ENCODE measurements at regions not wholly inside any gene's neighbourhood (a gene's known extent, or its start where the extent isn't known, plus 50 kb on each side); places are given as distances from the start of the nearest gene placed in this dataset.

DNA sequence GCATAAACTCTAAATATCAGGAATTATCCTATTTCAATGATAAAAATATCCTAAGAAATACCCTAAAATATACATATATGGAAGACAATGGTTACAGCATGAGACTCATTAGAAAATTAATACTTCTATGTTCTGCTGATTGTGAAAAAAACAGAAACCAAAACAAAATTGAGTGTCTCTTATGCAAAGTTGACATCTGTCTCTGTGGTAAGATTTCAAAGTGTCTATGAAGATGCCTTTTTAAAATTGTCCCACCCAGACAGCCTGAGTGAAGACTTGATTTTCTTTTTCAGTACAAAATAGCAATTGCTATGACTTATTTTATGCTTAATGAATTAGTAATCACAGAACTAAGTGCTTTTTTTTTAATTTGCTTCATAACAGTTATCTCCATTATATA, 1368.4 kb upstream of the LRRTM1 start:
- no peak for ATAC-seq
- Mint-ChIP-seq H3K4me3 (no peak overlapping the region), H3K4me1 (no peaks in the 10 kb centered on the region), H3K27ac (no peak overlapping the region), H3K36me3 (no peaks in the 10 kb centered on the region), H3K9me3 (peaks cover 3% of the 10 kb centered on the region)
- DNase-seq (ENCODE audit: low spot score in 2 of 2), result no peak

DNA sequence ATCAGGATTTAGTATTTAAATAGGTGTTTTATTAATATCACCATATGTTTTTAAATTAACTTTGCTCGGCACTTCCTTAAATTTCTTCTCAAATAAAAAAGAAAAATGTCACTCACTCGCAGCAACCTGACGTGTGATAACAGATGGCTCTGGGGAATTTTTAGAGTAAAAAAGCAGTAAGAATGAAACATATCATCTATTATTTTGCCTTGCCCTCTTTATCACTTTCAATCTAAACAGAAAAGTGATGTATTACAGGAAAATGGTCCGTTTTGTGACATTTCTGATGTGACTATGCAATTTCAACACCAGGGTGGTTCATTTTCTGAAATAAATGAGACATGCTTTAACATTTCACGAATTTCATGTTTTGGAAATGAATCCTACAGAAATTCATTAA, 1368.0 kb upstream of the LRRTM1 start:
- peaks cover 2% of the 10 kb centered on the region for H3K9me3 Mint-ChIP-seq
- H3K36me3 Mint-ChIP-seq, result no peaks in the 10 kb centered on the region
- no peak for DNase-seq (ENCODE audit: low spot score in 2 of 2)
- H3K4me1 Mint-ChIP-seq, result no peaks in the 10 kb centered on the region
- no peak overlapping the region for H3K27ac Mint-ChIP-seq
- no peak for ATAC-seq
- no peak overlapping the region for H3K4me3 Mint-ChIP-seq

DNA sequence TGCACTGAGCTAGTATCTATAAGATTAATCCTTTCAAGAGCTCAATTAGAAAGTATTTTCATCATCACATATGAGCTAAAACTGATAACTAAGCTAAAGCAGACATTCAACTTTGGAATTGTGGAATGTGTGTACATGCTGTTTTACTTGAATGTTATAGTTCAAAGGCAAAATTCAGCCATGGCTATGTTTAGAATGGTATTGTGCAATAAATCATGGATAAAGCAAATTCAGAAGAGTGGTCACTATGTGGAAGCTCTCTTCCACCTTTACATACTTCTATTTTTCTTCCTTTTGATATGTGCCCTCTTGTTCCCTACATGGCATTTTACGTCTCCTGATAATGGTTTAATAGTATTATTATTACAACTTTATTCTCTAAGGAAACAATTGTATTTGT, 1366.3 kb upstream of the LRRTM1 start:
- H3K9me3 Mint-ChIP-seq, result no peaks in the 10 kb centered on the region
- no peak for DNase-seq (ENCODE audit: low spot score in 2 of 2)
- no peaks in the 10 kb centered on the region for H3K4me1 Mint-ChIP-seq
- no peaks in the 10 kb centered on the region for H3K36me3 Mint-ChIP-seq
- H3K4me3 Mint-ChIP-seq, result no peak overlapping the region
- no peak overlapping the region for H3K27ac Mint-ChIP-seq
- ATAC-seq, result no peak

DNA sequence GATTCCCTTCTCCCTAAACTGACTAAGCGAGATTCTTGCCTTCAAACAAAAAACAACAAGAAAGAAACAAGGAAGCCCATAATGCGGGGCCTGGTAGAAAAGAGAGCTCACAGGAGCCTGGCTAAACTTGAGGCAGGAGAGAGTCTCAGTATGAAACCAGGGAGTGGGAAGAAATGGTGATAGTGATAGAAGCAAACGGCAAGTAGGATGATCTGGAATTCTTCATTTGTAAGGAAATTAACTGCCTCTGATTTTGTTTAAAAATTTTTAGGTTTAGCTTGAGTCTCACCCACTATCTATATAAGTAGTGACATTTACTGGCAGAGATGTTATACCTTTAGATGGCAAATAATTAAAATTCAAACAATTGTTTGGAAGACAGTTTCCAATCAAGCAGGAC, 1356.5 kb upstream of the LRRTM1 start:
- no peak for ATAC-seq
- peaks cover 20% of the 10 kb centered on the region for H3K9me3 Mint-ChIP-seq
- no peaks in the 10 kb centered on the region for H3K36me3 Mint-ChIP-seq
- H3K4me1 Mint-ChIP-seq, result no peaks in the 10 kb centered on the region
- no peak overlapping the region for H3K4me3 Mint-ChIP-seq
- DNase-seq (ENCODE audit: low spot score in 2 of 2), result no peak
- no peak overlapping the region for H3K27ac Mint-ChIP-seq

DNA sequence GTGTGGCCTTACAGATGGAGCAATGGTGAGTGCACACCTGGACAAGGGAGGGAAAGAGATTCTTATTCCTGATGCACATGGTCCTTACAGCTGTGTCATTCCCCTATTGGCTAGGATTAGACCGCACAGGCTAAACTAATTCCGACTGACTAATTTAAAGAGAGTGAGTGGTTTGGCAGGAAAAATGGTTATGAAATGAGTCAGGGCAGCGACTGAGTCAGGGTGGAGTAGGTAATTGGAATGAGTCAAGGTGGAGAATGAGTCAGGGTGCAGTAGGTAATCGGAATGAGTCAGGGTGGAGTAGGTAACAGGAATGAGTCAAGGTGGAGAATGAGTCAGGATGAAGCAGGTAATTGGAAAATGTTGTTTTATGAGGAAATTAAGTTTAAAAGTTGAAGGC, 1353.7 kb upstream of the LRRTM1 start:
- peaks cover 25% of the 10 kb centered on the region for H3K9me3 Mint-ChIP-seq
- peak; percentile 40 for ATAC-seq

DNA sequence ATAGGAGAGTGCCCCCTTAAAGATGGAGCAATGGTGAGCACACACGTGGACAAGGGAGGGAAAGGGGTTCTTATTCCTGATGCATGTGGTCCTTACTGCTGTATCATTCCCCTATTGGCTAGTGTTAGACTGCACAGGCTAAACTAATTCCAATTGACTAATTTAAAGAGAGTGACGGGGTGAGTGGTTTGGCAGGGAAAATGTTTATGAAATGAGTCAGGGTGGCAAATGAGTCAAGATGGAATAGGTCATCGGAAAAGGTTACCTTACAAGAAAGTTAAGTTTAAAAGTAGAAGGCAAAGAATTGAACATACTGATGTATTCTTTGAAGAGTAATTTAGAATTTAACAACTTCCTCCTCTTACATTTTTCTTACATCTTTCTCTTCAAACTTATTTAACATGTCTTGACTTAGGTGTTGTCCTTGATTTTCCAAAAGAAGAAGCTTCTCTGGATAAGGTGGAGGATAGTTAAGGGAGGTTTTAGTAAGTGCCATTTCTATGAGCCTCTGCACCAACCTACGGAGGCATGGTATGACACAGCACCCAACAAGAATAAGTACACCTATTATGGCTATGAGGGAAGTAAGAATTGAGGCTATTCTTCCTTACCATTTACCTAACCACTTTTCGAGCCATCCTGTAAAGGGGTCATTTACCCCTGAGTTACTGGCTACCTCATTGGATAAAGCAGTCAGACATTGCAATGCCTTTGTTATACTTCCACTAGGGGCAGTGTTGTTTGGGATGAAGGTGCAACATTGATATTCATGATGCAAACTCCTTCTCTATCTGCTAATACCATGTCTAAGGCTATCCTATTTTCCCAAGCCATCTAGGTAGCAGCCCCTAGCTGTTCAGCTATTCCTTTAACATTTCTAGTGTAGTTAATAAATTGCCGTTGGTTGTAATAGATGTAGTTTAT, 1345.8 kb upstream of the LRRTM1 start:
- ATAC-seq, result no peak
- no peak for DNase-seq (ENCODE audit: low spot score in 2 of 2)
- Mint-ChIP-seq H3K4me3 (no peak overlapping the region), H3K27ac (no peak overlapping the region), H3K9me3 (peaks cover 24% of the 10 kb centered on the region), H3K4me1 (no peaks in the 10 kb centered on the region), H3K36me3 (no peaks in the 10 kb centered on the region)

More for the DNA sequence above, 1353.7 kb upstream of the LRRTM1 start:
- no peak overlapping the region for H3K27ac Mint-ChIP-seq
- DNase-seq (ENCODE audit: low spot score in 2 of 2), result no peak
- no peak overlapping the region for H3K4me3 Mint-ChIP-seq
- H3K36me3 Mint-ChIP-seq, result no peaks in the 10 kb centered on the region
- no peaks in the 10 kb centered on the region for H3K4me1 Mint-ChIP-seq

DNA sequence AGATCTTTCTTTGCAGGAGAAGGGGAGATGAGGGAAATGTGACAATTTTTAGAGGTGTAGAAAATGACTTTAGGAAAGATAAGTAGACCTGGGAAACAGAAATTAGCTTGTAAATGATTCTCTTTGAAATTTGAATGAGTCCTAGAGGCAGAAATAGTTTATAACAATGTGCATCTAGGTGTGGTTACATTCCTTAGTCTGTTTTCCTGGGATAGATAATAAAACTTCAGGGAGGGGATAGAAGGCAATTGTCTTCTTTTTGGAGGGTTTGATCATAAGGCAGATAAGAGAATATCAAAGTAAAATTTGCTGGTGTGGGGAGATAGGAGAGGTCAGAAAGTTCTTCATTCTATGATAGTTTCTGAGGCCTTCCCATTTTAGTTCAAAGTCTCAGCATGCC, 1344.3 kb upstream of the LRRTM1 start:
- H3K9me3 Mint-ChIP-seq, result peaks cover 22% of the 10 kb centered on the region
- H3K36me3 Mint-ChIP-seq, result no peaks in the 10 kb centered on the region
- H3K4me1 Mint-ChIP-seq, result no peaks in the 10 kb centered on the region
- no peak overlapping the region for H3K4me3 Mint-ChIP-seq
- no peak for ATAC-seq
- no peak overlapping the region for H3K27ac Mint-ChIP-seq
- no peak for DNase-seq (ENCODE audit: low spot score in 2 of 2)

DNA sequence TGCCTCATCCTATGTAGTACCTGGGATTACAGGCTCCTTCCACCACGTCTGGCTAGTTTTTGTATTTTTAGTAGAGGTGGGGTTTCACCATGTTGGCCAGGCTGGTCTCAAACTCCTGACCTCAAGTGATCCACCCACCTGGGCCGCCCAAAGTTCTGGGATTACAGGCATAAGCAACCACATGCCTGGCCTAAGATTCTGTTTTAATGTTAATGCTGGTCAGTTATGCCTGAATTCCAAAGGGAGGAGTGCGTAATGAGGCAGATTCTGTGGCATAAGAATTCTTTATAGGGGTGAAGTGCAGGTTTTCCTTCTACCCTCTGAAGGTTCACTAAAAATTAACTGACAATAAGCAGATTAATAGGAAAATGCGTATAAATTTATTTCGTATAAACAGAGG, 1343.8 kb upstream of the LRRTM1 start:
- ATAC-seq, result no peak
- no peak overlapping the region for H3K4me3 Mint-ChIP-seq
- peaks cover 22% of the 10 kb centered on the region for H3K9me3 Mint-ChIP-seq
- H3K36me3 Mint-ChIP-seq, result no peaks in the 10 kb centered on the region
- DNase-seq (ENCODE audit: low spot score in 2 of 2), result no peak
- no peaks in the 10 kb centered on the region for H3K4me1 Mint-ChIP-seq
- no peak overlapping the region for H3K27ac Mint-ChIP-seq

DNA sequence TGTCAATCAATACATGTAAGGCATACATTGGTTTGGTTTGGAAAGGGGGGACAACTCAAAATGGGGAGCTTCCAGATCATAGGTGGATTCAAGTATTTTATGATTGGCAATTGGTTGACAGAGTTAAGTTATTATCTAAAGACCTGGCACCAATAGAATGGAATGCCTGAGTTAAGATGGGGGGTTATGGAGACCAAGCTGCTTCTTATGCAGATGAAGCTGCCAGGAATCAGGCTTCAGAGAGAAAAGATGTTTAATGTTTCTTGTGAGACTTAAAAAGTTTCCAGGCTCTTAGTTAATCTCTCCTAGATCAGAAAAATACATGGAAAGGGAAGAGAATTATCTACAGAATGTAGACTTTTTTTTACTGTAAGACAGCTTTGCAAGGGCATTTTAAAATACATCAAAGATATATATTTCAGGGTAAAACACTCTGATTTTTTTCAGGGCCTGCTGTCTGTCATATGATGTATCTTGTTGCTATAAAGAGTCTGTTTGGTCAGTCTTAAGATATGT, 1343.2 kb upstream of the LRRTM1 start:
- no peak overlapping the region for H3K27ac Mint-ChIP-seq
- no peak for ATAC-seq
- H3K4me3 Mint-ChIP-seq, result no peak overlapping the region

DNA sequence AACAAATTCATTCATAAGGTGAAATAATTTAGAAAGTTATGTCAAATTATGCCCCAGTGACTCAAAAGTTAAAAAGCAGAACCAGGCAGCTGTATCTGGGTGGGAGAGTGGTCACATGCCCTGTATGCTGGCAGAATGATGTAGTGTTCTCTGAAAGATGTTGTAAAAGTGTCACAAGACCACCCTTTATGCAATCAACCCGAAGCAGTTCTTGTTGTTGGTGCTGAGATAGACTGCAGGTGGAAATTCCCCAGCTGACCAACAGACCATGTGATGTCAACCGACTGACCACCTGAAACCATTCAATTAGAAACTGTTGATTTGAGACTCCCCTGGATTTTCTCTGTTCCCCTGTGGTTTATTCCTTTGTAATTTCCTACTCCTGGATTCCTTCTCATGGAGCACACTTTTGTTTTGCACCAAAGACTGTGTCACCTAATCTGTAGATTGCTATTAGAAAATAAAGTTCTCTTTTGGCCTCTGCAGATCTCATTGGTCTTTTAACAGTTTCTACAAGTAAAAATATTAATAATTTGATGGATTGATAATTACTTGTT, 1341.3 kb upstream of the LRRTM1 start:
- no peaks in the 10 kb centered on the region for H3K36me3 Mint-ChIP-seq
- ATAC-seq (no peak), DNase-seq (ENCODE audit: low spot score in 2 of 2) (no peak)
- H3K9me3 Mint-ChIP-seq, result peaks cover 10% of the 10 kb centered on the region
- H3K27ac Mint-ChIP-seq, result no peak overlapping the region
- H3K4me3 Mint-ChIP-seq, result no peak overlapping the region
- no peaks in the 10 kb centered on the region for H3K4me1 Mint-ChIP-seq

More for the DNA sequence above, 1343.2 kb upstream of the LRRTM1 start:
- peaks cover 21% of the 10 kb centered on the region for H3K9me3 Mint-ChIP-seq
- no peak for DNase-seq (ENCODE audit: low spot score in 2 of 2)
- H3K36me3 Mint-ChIP-seq, result no peaks in the 10 kb centered on the region
- H3K4me1 Mint-ChIP-seq, result no peaks in the 10 kb centered on the region

DNA sequence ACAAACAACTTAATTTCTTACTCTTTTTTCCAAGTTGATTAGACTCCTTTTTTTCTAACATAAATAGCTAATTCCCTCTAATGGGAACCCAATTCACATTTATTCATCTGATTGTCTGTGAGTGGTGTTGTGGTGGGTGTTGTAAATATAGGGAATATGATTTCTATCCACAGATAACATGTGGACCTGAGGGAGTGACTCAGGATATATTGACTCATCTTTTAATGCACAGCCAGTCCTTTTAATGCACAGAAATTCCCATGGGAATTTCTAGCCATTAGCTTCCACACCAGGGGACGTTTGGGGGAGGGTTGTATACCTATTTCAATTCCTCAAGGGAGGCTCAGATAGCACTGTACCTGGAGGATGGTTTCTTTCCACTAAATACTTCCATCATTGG, 1339.6 kb upstream of the LRRTM1 start:
- H3K9me3 Mint-ChIP-seq, result peaks cover 12% of the 10 kb centered on the region
- DNase-seq (ENCODE audit: low spot score in 2 of 2) (no peak), ATAC-seq (no peak)
- no peak overlapping the region for H3K4me3 Mint-ChIP-seq
- H3K27ac Mint-ChIP-seq, result no peak overlapping the region
- H3K4me1 Mint-ChIP-seq, result no peaks in the 10 kb centered on the region
- H3K36me3 Mint-ChIP-seq, result no peaks in the 10 kb centered on the region

DNA sequence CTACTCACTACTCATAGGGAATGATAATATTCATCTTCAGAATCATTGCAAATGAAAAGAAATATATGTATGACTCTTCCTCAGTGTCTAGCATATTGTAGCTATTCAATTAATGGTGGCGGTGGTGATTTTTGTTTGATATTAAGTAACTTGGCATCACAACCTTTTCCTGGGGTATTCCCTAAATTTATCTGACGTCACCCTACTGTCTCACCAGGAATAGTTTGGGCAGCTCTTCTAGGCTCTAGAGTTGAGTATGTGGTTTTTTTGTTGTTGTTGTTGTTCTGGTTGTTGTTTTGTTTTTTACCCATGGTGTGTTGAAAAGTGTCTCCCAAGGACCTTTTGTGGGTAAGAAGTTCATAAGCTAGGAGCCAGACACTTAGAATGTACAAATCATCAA, 1320.3 kb upstream of the LRRTM1 start:
- H3K27ac Mint-ChIP-seq, result no peak overlapping the region
- ATAC-seq (no peak), DNase-seq (ENCODE audit: low spot score in 2 of 2) (no peak)
- H3K4me1 Mint-ChIP-seq, result no peaks in the 10 kb centered on the region
- peaks cover 27% of the 10 kb centered on the region for H3K9me3 Mint-ChIP-seq
- H3K4me3 Mint-ChIP-seq, result no peak overlapping the region
- no peaks in the 10 kb centered on the region for H3K36me3 Mint-ChIP-seq

DNA sequence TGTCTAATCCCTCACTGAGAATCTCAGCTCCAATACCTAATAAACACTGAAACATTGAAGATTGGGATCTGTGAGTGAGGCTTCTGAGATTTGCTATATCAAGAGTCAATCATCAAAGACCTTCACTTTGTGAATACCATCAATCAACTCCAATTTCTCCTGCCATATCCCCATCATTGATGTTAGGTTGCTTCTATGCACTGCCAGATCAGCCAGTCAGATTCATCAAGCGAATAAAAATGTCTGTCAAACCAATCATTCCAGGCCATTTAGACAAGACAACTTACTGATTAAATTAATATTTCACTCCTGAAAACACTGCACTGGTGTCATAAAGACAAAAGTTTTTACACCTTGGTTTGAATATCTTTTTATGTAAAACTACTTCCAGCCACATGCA, 1295.5 kb upstream of the LRRTM1 start:
- no peaks in the 10 kb centered on the region for H3K4me1 Mint-ChIP-seq

DNA sequence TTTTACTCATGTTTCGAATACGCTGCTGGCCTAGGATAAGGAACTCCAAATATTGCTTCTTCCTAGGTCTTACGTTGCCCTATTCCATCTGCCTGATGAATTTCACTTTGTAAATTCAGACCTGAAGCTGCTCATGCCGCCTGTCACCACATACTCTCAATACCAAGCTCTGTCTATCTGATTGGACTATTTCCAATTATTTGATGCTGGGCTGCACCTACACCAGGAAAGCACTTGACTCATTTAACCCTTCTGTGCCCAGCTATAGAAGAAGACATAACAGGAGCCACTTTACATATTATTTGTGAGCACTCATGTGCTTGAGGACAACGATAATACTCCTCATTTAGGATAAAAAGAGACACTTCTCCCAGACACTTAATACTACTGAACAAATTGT, 1293.9 kb upstream of the LRRTM1 start:
- Mint-ChIP-seq H3K4me3 (no peak overlapping the region), H3K27ac (no peak overlapping the region), H3K36me3 (no peaks in the 10 kb centered on the region), H3K9me3 (peaks cover 35% of the 10 kb centered on the region), H3K4me1 (no peaks in the 10 kb centered on the region)
- DNase-seq (ENCODE audit: low spot score in 2 of 2) (no peak), ATAC-seq (no peak)

More for the DNA sequence above, 1295.5 kb upstream of the LRRTM1 start:
- Mint-ChIP-seq H3K36me3 (no peaks in the 10 kb centered on the region), H3K27ac (no peak overlapping the region), H3K9me3 (peaks cover 32% of the 10 kb centered on the region), H3K4me3 (no peak overlapping the region)
- ATAC-seq, result no peak
- DNase-seq (ENCODE audit: low spot score in 2 of 2), result no peak

DNA sequence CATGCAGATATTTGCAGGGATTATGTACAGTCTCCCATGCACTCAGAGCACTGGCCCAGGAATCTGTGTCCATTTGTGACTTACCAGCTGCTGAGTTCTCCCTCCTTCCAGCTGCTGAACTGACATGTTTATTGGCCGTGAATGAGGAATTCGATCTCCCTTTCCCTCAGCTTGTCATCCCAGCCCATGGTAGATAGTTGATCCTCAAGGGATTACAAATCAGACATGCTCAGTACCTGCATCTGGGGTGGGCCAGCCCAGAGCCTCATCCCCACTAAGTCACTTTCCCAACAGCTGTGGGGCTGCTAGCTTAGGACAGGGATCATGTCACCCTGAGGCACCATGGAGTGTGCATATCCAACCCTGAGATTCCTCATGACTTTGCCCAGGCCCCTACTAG, 1284.9 kb upstream of the LRRTM1 start:
- DNase-seq (ENCODE audit: low spot score in 2 of 2) (no peak), ATAC-seq (no peak)
- peaks cover 16% of the 10 kb centered on the region for H3K9me3 Mint-ChIP-seq
- H3K27ac Mint-ChIP-seq, result no peak overlapping the region
- no peak overlapping the region for H3K4me3 Mint-ChIP-seq
- H3K4me1 Mint-ChIP-seq, result no peaks in the 10 kb centered on the region
- no peaks in the 10 kb centered on the region for H3K36me3 Mint-ChIP-seq
